ENCODE measurements at regions not wholly inside any gene's neighbourhood (a gene's known extent, or its start where the extent isn't known, plus 50 kb on each side); places are given as distances from the start of the nearest gene placed in this dataset.
A peak's percentile ranks its signal among the peaks of the same experiment; 100 is the strongest.

DNA sequence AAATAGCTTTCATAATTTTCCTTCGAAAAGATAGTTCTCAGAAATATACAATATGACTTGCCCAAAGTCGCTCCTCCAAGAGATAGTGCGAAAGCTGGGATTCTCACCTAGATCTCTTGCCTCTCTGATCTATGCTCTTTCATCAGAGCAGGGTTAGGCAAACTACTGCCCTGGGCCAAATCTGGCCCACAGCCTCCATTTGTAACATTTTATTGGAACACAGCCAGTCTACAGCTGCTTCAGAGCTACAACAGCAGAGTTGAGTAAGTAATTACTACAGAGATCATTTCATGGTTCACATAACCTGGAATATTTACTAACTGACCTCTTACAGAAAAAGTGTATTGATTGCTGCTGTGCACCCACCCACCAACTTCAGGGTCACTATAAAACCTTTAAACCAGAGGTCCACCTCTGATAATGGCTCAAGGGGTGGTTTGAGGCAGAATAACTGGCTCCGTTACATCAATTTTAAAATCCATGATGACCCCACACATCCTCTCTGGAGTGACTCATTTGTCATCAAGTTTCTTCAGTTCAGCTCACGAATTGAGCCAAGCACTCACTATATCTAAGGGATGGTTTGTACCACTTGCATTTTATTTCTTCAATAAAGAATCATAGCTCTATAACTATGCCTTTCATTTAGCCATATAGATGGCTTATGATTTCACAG is 1019.0 kb downstream of the XPNPEP1 start:
- Mint-ChIP-seq H3K4me3 (no peak overlapping the region), H3K4me1 (peaks cover 0 to 14% (median 0%) of the 10 kb centered on the region in 3 donors), H3K9me3 (peaks cover 0 to 7% (median 0%) of the 10 kb centered on the region in 7 donors), H3K36me3 (no peaks in the 10 kb centered on the region), H3K27me3 (peaks cover 0 to 14% (median 7%) of the 10 kb centered on the region in 3 donors), H3K27ac (no peak overlapping the region)
- DNase-seq (no peak), ATAC-seq (ENCODE audit: low read depth in 2 of 2) (no peak)

DNA sequence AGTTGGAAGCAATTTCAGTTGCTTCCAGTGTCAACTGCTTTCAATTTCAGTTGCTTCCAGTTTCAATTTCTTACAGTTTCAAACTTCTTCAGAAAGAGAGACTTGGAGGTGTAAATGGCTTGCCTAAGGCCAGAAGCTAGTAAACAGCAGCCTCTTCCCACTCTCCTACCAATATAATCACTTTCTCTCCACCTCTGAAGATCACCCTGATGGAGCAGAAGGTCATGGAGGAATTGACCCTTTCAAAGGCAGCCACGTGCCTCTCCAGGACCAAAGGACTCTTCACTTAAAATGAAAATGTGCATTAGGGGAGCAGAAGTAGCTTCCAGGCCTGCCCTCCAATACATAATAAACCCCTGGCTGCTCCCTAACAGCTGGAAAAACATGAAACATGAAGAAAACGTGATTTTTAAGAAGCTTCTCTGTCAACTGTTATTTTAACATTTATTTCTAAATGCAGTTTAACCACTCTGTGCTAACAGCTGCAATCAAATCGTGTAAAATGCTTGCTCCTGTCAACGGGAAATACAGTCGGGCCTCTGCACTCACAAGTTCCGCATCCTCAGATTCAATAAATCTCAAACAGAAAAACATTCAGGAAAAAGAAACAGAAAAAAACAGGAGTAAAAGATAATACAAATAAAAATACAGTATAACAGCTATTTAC is 1020.6 kb downstream of the XPNPEP1 start:
- Mint-ChIP-seq H3K9me3 (peaks cover 0 to 7% (median 0%) of the 10 kb centered on the region in 7 donors), H3K4me1 (peaks cover 0 to 14% (median 0%) of the 10 kb centered on the region in 3 donors), H3K4me3 (peak overlapping the region in 1 of 8 donors; percentile 51), H3K27ac (peak overlapping the region in 1 of 6 donors; percentile 49), H3K27me3 (peaks cover 0 to 10% (median 5%) of the 10 kb centered on the region in 3 donors), H3K36me3 (no peaks in the 10 kb centered on the region)
- no peak for ATAC-seq (ENCODE audit: low read depth in 2 of 2)
- no peak for DNase-seq

DNA sequence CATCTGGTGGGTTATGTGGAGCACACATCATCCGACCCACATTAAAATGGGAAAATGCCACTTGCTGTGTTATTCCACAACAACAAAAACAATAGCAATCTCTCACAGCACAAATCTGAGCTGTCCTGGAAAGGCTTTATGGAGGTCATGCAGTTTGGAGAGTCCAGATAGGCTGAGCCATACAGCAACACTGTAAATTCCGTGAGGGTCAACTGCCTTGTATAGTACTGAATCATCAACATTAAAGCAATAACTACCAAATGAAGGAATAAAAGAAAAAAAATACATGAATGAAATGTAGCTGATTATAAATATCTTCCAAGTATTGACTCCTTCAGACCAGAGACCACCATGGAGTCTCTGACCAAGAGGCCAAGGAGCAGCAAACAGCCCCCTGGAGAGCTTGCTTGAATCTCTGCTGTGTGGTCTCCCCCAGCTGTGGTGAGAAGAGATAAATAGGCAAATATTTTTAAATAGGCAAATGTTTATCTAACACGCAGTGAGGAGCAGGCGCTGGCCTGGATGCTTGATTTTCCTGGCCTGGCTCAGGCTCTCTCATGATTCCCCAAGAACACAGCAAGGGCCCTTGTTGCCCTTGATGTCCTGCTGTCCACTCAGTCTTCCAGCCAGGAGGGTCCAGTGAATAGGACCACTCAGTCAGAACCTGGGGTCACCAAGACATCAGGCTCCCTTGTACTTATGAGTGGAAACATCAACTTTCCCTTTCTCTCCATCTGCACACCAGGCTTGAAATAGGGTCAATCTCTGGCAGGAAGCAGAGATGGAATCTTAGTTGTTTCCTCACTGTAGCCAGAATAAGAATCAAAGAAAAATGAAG is 1021.3 kb downstream of the XPNPEP1 start:
- Mint-ChIP-seq H3K4me1 (peaks cover 0 to 14% (median 0%) of the 10 kb centered on the region in 3 donors), H3K27ac (peak overlapping the region in 1 of 6 donors; percentile 38), H3K9me3 (peaks cover 0 to 7% (median 0%) of the 10 kb centered on the region in 7 donors), H3K36me3 (no peaks in the 10 kb centered on the region), H3K27me3 (peaks cover 0 to 10% (median 5%) of the 10 kb centered on the region in 3 donors), H3K4me3 (peak overlapping the region in 1 of 8 donors; percentile 35)
- DNase-seq: no peak
- ATAC-seq (ENCODE audit: low read depth in 2 of 2): no peak

DNA sequence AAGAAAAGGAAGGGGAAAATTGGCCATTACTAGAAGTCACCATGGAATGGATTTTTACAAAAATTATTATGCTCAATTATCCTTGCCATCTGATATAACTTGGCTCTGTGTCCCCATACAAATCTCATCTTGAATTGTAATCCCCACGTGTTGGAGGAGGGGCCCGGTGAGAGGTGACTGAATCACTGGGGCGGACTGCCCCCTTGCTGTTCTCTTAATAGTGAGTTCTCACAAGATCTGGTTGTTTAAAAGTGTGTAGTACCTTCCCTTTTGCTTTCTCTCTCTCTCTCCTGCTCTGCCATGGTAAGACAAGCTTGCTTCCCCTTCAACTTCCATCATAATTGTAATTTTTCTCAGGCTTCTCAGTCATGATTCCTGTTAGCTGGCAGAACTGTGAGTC is 1023.6 kb downstream of the XPNPEP1 start:
- ATAC-seq (ENCODE audit: low read depth in 2 of 2) (no peak), DNase-seq (no peak)
- peaks cover 0 to 8% (median 5%) of the 10 kb centered on the region in 7 donors for H3K9me3 Mint-ChIP-seq
- peaks cover 0 to 20% (median 1%) of the 10 kb centered on the region in 3 donors for H3K4me1 Mint-ChIP-seq
- H3K27ac Mint-ChIP-seq: no peak overlapping the region
- H3K36me3 Mint-ChIP-seq: no peaks in the 10 kb centered on the region
- peaks cover 0 to 11% (median 5%) of the 10 kb centered on the region in 3 donors for H3K27me3 Mint-ChIP-seq
- H3K4me3 Mint-ChIP-seq: no peak overlapping the region

DNA sequence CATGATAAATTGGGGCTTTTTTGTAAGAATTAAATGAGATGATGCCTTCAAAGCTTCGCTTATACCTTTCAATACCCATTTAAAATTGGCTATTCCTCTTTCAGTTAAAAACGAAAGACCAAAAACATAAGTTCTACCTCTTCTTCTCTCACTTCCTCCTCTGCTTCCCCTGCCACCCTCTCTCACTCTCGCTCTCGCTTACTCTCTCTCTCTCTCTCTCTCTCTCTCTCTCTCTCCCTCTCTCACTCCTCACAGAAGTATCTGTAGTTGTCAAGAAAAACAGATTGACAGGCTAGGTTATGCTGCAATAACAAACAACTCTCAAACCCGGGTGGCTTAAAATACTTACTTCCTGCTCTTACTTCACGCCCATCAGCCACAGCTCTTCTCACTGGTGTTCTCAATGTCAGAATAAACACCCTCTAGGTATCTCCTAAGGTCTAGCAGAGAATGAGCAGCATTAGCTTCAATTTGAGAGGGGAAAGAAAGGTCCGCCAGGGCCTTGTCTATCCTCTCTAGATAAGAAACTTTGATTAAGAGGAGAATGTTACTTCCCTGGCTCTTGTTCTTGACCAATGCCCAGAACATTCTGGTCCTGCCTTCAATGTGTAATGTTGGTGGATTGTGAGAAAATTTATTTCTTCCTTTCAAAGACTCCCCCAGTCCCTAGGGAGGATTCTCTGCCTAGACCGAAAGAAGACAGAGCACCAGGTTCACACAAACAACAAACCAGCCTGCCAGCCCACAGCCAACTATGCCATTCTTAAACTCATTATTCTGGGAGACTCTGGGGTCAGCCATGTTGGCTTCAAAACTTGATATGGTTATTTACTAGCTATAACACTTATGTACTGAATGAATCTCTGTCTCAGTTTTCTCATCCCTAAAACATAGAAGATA is 1028.7 kb downstream of the XPNPEP1 start:
- Mint-ChIP-seq H3K36me3 (no peaks in the 10 kb centered on the region), H3K9me3 (peaks cover 0 to 13% (median 6%) of the 10 kb centered on the region in 7 donors), H3K27me3 (peaks cover 0 to 12% (median 0%) of the 10 kb centered on the region in 3 donors), H3K27ac (peak overlapping the region; percentile 15 to 95 (median 56)), H3K4me3 (peak overlapping the region in 5 of 8 donors; percentile 0 to 81 (median 25)), H3K4me1 (peaks cover 0 to 9% (median 7%) of the 10 kb centered on the region in 3 donors)
- peak; percentile 56 to 76 for ATAC-seq (ENCODE audit: low read depth in 2 of 2)
- peak; percentile 2 for DNase-seq

DNA sequence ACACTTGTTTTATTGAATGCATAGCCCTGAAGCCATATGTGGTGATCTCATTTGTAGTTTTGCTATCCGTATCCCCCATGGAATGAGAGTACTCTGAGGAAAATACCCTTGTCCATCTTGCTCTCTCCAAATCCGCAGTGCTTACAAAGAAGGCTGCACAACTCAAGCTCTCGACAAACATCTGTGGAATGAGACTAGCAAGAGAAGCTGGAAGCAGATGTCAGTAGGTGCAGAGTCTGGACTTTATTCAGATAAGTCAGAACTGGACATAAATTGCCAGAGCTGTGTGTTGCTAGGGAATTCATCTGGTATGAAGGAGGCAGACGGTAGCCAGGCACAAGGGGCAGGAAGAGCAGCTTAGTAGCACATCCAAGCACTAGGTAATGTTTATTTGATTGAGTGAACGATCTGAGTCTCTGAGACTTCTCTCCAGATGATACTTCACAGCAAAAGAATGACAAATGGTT is 1046.2 kb downstream of the XPNPEP1 start:
- peaks cover 0 to 8% (median 0%) of the 10 kb centered on the region in 3 donors for H3K27me3 Mint-ChIP-seq
- H3K36me3 Mint-ChIP-seq: no peaks in the 10 kb centered on the region
- no peaks in the 10 kb centered on the region for H3K9me3 Mint-ChIP-seq
- H3K4me1 Mint-ChIP-seq: no peaks in the 10 kb centered on the region
- ATAC-seq (ENCODE audit: low read depth in 2 of 2) (no peak), DNase-seq (no peak)
- H3K4me3 Mint-ChIP-seq: no peak overlapping the region
- no peak overlapping the region for H3K27ac Mint-ChIP-seq

DNA sequence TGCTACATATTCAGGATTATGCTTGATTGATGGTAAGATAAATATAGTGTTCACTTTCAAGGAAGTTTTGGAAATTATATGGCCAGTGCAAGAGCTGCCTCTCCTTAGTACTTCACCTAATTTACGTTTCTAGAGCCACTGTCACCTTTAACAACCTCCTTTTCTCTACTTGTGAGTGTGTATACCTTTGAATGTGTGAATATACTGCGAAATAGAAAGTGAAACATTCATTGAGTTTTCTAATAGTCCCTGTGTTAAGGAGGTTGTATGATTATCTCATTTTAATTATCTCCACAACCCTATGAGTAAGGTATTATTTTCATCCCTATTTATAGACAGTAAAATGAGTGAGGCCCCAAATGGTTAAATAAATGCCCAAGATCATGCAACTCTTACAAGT is 1050.5 kb downstream of the XPNPEP1 start:
- H3K36me3 Mint-ChIP-seq: no peaks in the 10 kb centered on the region
- no peak overlapping the region for H3K4me3 Mint-ChIP-seq
- ATAC-seq (ENCODE audit: low read depth in 2 of 2) (no peak), DNase-seq (no peak)
- H3K4me1 Mint-ChIP-seq: no peaks in the 10 kb centered on the region
- peaks cover 0 to 2% (median 0%) of the 10 kb centered on the region in 7 donors for H3K9me3 Mint-ChIP-seq
- H3K27me3 Mint-ChIP-seq: peaks cover 0 to 12% (median 0%) of the 10 kb centered on the region in 3 donors
- peak overlapping the region in 1 of 6 donors; percentile 18 for H3K27ac Mint-ChIP-seq

DNA sequence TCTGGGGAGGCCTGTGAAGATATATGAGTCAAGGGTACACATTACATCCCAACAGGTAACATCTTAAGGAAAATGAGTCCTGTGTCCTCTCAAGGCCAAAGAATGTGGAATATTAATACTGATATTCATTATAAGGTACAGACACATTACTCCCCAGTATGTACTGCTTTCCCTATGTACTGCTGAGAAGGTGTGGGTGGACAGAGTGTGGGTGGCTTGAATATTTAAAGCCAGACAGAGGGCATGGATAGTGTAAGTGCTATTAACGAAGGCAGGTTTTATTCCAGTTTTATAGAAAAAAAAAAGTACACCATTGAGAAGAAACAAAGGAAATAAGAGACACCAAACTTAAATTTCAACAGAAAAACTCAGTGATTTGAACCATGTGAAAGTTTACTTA is 1054.4 kb downstream of the XPNPEP1 start:
- no peaks in the 10 kb centered on the region for H3K4me1 Mint-ChIP-seq
- ATAC-seq (ENCODE audit: low read depth in 2 of 2): no peak

DNA sequence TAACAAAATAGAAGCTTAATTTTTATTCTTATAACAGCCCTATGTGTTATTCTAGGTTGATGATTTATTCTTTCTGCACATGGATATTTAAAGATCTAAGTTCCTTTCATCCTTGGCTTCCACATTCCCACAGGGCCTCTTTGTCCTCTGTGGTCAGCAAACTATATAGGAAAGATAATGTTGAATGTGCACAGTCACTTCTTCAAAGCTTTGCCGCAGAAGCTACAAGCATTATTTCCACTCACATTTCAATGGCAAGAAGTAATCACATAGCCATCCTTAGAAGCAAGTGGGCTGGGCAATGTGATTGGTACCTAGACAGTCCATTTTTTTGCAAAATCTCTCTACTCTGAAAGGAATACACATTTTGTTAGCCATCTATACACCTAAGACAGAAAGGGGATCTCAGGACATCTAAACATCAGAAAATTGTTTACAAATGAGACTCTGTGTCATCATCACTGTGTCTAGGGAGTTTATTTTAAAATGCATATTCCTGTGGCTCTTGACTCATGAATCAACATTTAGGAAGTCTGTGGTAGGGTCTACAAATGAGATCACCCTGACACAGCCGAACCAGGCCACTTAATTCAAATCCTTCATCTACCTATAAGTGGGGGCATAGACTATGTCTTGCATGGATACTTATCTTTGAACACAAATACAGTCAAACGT is 1060.5 kb downstream of the XPNPEP1 start:
- H3K4me3 Mint-ChIP-seq: no peak overlapping the region
- ATAC-seq (ENCODE audit: low read depth in 2 of 2): no peak
- peaks cover 0 to 11% (median 6%) of the 10 kb centered on the region in 3 donors for H3K27me3 Mint-ChIP-seq
- no peaks in the 10 kb centered on the region for H3K4me1 Mint-ChIP-seq
- peaks cover 0 to 7% of the 10 kb centered on the region in 2 donors for H3K36me3 Mint-ChIP-seq
- H3K27ac Mint-ChIP-seq: no peak overlapping the region
- no peak for DNase-seq
- peaks cover 0 to 7% (median 2%) of the 10 kb centered on the region in 7 donors for H3K9me3 Mint-ChIP-seq

More for the DNA sequence above, 1054.4 kb downstream of the XPNPEP1 start:
- H3K27me3 Mint-ChIP-seq: peaks cover 0 to 7% (median 6%) of the 10 kb centered on the region in 3 donors
- no peak for DNase-seq
- H3K27ac Mint-ChIP-seq: no peak overlapping the region
- H3K4me3 Mint-ChIP-seq: no peak overlapping the region
- peaks cover 0 to 7% of the 10 kb centered on the region in 2 donors for H3K36me3 Mint-ChIP-seq
- peaks cover 0 to 6% (median 2%) of the 10 kb centered on the region in 7 donors for H3K9me3 Mint-ChIP-seq

DNA sequence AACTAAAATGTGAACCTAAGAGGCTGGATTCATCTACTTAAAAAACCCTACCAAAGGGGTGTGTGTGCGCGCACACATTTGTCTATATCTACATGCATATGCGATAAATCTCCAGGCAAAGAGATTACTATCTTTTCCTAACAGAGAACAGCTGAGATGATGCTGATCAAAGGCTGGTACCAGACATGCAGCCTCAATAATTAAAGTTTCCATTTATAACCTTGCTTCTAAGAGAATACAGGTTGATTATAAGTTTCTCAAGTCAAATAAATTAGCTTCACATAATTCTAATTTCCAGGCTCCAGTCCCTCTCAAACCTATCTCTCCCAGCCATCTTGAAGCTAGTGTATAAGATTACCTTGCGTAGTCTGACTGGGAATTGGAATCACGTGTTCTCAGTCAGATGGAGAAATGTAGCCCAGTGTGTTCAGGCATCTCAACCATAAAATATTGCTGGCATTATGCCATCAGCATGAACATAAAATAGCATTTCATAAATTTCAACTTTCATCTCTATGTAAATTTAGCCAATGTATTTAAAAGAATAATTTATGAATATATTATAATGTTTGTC is 1062.0 kb downstream of the XPNPEP1 start:
- Mint-ChIP-seq H3K27me3 (peaks cover 0 to 11% (median 4%) of the 10 kb centered on the region in 3 donors), H3K4me1 (no peaks in the 10 kb centered on the region), H3K4me3 (no peak overlapping the region), H3K27ac (no peak overlapping the region), H3K9me3 (peaks cover 0 to 7% (median 0%) of the 10 kb centered on the region in 7 donors), H3K36me3 (peaks cover 0 to 7% of the 10 kb centered on the region in 2 donors)
- DNase-seq (no peak), ATAC-seq (ENCODE audit: low read depth in 2 of 2) (no peak)

DNA sequence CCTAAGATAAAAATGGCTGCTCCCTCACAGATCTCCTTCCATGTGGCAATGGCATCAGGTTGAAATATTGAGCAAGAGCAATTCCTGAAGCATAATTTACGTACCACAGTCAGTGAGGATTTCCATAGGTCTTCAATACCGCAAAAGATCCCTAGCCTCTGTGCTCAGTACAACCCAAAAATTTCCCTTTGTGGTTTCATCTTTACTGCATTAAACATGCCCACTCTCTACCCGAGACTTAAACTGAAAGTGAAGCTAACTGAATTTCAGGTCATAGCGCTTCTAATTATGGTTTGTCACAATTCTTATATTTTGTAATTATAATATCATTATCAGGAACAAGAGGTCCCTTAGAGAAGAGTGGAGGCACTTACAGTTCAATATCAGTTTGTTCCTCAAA is 1071.1 kb downstream of the XPNPEP1 start:
- peak; percentile 5 for DNase-seq
- no peaks in the 10 kb centered on the region for H3K9me3 Mint-ChIP-seq
- ATAC-seq (ENCODE audit: low read depth in 2 of 2): peak; percentile 51 to 55
- peaks cover 11 to 43% (median 16%) of the 10 kb centered on the region in 3 donors for H3K4me1 Mint-ChIP-seq
- peak overlapping the region in 3 of 8 donors; percentile 32 to 57 (median 52) for H3K4me3 Mint-ChIP-seq
- peaks cover 0 to 3% (median 0%) of the 10 kb centered on the region in 3 donors for H3K27me3 Mint-ChIP-seq
- peak overlapping the region in 1 of 6 donors; percentile 62 for H3K27ac Mint-ChIP-seq
- no peaks in the 10 kb centered on the region for H3K36me3 Mint-ChIP-seq

Data from naive B cell (primary cell).